ENCODE measurements at regions not wholly inside any gene's neighbourhood (a gene's known extent, or its start where the extent isn't known, plus 50 kb on each side); places are given as distances from the start of the nearest gene placed in this dataset.

- TF ChIP-seq CTCF (IDR thresholded peaks at IDR 0.05) = no peak
- no peak for TF ChIP-seq POLR2AphosphoS5 (IDR thresholded peaks at IDR 0.05; ENCODE audit: insufficient read depth in 1 of 2, low read depth in 1 of 2)
- TF ChIP-seq POLR2A (IDR thresholded peaks at IDR 0.05) = no peak
Measured at GRCh38 chr5:30626557-30626956, 566.9 kb upstream of the CDH6 start.
